ENCODE measurements at regions not wholly inside any gene's neighbourhood (a gene's known extent, or its start where the extent isn't known, plus 50 kb on each side); places are given as distances from the start of the nearest gene placed in this dataset.
A peak's percentile ranks its signal among the peaks of the same experiment; 100 is the strongest.

DNA sequence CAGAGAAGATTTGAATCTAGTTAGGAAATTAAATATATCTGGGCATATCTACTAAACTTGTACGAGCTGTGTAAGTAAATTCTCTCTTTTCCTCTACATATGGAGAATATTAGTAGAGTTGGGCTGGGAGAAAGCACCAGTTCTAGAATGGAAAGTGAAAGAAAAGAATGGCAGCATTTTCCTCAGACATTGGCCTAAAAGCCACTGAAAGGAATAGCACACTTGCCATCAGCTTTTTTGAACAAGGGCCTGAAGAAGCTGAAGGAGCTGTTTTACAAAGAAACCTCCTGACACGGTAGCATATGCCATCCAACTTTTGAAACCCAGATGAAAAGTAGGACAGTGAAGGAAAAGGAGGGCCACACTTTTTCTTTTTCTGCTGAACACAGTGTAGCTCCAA, 1563.7 kb upstream of the TENM4 start:
- H2BK12ac ChIP-seq (ENCODE audit: low read depth, low read length), result no peak overlapping the region
- H3K9me3 ChIP-seq (ENCODE audit: insufficient read depth in 2 of 2, low read depth in 1 of 2, low read length in 1 of 2), result no peaks in the 10 kb centered on the region
- no peaks in the 10 kb centered on the region for H4K20me1 ChIP-seq (replicated peaks in 1 of 2; ENCODE audit: control insufficient read depth in 1 of 2, insufficient read depth in 2 of 2, low read length in 2 of 2)
- POLR2A ChIA-PET (ENCODE audit: partially characterized antibody), result no interaction called here
- no peaks in the 10 kb centered on the region for H3K79me1 ChIP-seq (ENCODE audit: low read depth, low read length)
- no peak overlapping the region for H2BK20ac ChIP-seq (ENCODE audit: low read length)
- WGBS, 2 experiments (ENCODE audit: extremely low coverage in 1 of 2, insufficient coverage in 1 of 2, insufficient read length in 1 of 2, insufficient replicate concordance in 2 of 2, low coverage in 1 of 2, low lambda C conversion rate in 2 of 2, missing lambda C conversion rate in 1 of 2), result 88% methylated on average over 2 of the region's 2 CpGs; no CpG with 5 or more reads in 1 of the 2 experiments
- no peak overlapping the region for H4K91ac ChIP-seq (replicated peaks; ENCODE audit: insufficient read length, low read length)
- CTCF ChIA-PET (ENCODE audit: partially characterized antibody), result no interaction called here
- no peak overlapping the region for H4K5ac ChIP-seq (ENCODE audit: insufficient read length, low read depth, low read length)
- H3K18ac ChIP-seq (ENCODE audit: extremely low read depth, low read length), result no peak overlapping the region
- no peak overlapping the region for H3K4me3 ChIP-seq (ENCODE audit: extremely low read depth in 1 of 4, insufficient read depth in 2 of 4, low read depth in 3 of 4, low read length in 4 of 4)
- H3K9ac ChIP-seq (replicated peaks in 1 of 4; ENCODE audit: extremely low read depth in 1 of 4, low read depth in 3 of 4, low read length in 3 of 4), result no peak overlapping the region
- no peak overlapping the region for H3K4me2 ChIP-seq (ENCODE audit: insufficient read depth in 1 of 2, low read depth in 2 of 2, low read length in 2 of 2)
- H3K27me3 ChIP-seq (replicated peaks in 1 of 4; ENCODE audit: control insufficient read depth in 3 of 4, extremely low read depth in 1 of 4, insufficient read depth in 3 of 4, low read length in 3 of 4), result no peaks in the 10 kb centered on the region
- DNase-seq (ENCODE audit: low read depth in 1 of 2, low spot score in 2 of 2) (no peak), FAIRE-seq (no peak)
- H3K4me1 ChIP-seq (replicated peaks in 1 of 4; ENCODE audit: control insufficient read depth in 3 of 4, insufficient read depth in 4 of 4, low read length in 3 of 4), result no peaks in the 10 kb centered on the region
- H3K36me3 ChIP-seq (ENCODE audit: control insufficient read depth in 2 of 4, insufficient read depth in 4 of 4, low read length in 3 of 4), result no peaks in the 10 kb centered on the region
- no peak overlapping the region for H3K4ac ChIP-seq (replicated peaks; ENCODE audit: insufficient read length, low read depth, low read length)
- peak overlapping the region; percentile 85; the same call in 1 of the 2 replicates for H2AFZ ChIP-seq (ENCODE audit: low read length)
- no peaks in the 10 kb centered on the region for H3K79me2 ChIP-seq (ENCODE audit: control insufficient read depth in 1 of 2, insufficient read depth in 2 of 2, low read length in 2 of 2)
- no peak overlapping the region for H3K56ac ChIP-seq (replicated peaks; ENCODE audit: insufficient read length, low read depth, low read length)
- no peak overlapping the region for H2BK15ac ChIP-seq (ENCODE audit: low read length)
- no peak overlapping the region for H2BK120ac ChIP-seq (replicated peaks; ENCODE audit: low read depth, low read length)
- no peak overlapping the region for H2AK5ac ChIP-seq (ENCODE audit: low read depth, low read length)
- H3K14ac ChIP-seq (ENCODE audit: insufficient read length), result no peak overlapping the region
- no peak overlapping the region for H3K27ac ChIP-seq (ENCODE audit: low read depth, low read length)
- H4K8ac ChIP-seq (ENCODE audit: extremely low read depth, insufficient read depth, low read length), result no peak overlapping the region
- H3K23ac ChIP-seq (ENCODE audit: insufficient read length), result no peak overlapping the region
- no peaks in the 10 kb centered on the region; the same call in 1 of the 2 replicates for H3K23me2 ChIP-seq (ENCODE audit: low read depth, low read length)
- no peak overlapping the region for H2BK5ac ChIP-seq (ENCODE audit: low read depth, low read length)
- TF ChIP-seq YY1 (IDR thresholded peaks at IDR 0.05; ENCODE audit: low read depth, low read length), result no peak
- no peak for TF ChIP-seq GTF2F1 (IDR thresholded peaks at IDR 0.05; ENCODE audit: borderline replicate concordance, low read depth, low read length)
- no peak for TF ChIP-seq HDAC6 (IDR thresholded peaks at IDR 0.05; ENCODE audit: low read depth, low read length)
- TF ChIP-seq RBBP5 (IDR thresholded peaks at IDR 0.05; ENCODE audit: borderline replicate concordance, low read depth, low read length), result no peak
- no peak for TF ChIP-seq SAP30 (IDR thresholded peaks at IDR 0.05; ENCODE audit: insufficient read depth, insufficient replicate concordance, low read length)
- TF ChIP-seq SRF (IDR thresholded peaks at IDR 0.05; ENCODE audit: low read depth, low read length), result no peak
- no peak for TF ChIP-seq HDAC2 (IDR thresholded peaks at IDR 0.05; ENCODE audit: borderline replicate concordance in 1 of 2, low read depth in 2 of 2, low read length in 2 of 2)

Data from H1 (cell line).